Calu3 (cell line): ENCODE measurements at regions not wholly inside any gene's neighbourhood (a gene's known extent, or its start where the extent isn't known, plus 50 kb on each side); places are given as distances from the start of the nearest gene placed in this dataset.

Experiments used
- BruUV-seq: library from RNA; stranded (reverse); fragments of 400-500 nt; replicated peaks from 2 replicates; lab custom pipeline; 2021; lab: Mats Ljungman, UMichigan
- CTCF ChIA-PET: fragments of 300-600 bp; sonication (Branson Sonifier 250); formaldehyde crosslinking; loops from one replicate; lab custom pipeline; 2022; ENCODE audit warnings: antibody characterized with exemption; lab: Charles Lee
- DNase-seq: peaks from one replicate; pipeline ENCODE4 v3.0.0; 2022
- H3K27ac Mint-ChIP-seq: one replicate; pipeline ENCODE4 v1.8.0; 2022; ENCODE audit warnings: mixed read lengths; ENCODE audit not compliant: unreplicated experiment
- H3K27me3 Mint-ChIP-seq: one replicate; pipeline ENCODE4 v1.8.0; 2022; ENCODE audit warnings: mixed read lengths; ENCODE audit not compliant: unreplicated experiment
- H3K36me3 Mint-ChIP-seq: one replicate; pipeline ENCODE4 v1.8.0; 2022; ENCODE audit warnings: mild to moderate bottlenecking, moderate library complexity, mixed read lengths; ENCODE audit not compliant: insufficient read depth, unreplicated experiment
- H3K4me1 Mint-ChIP-seq: one replicate; pipeline ENCODE4 v1.8.0; 2022; ENCODE audit warnings: mild to moderate bottlenecking, low read depth, mixed read lengths; ENCODE audit not compliant: unreplicated experiment
- H3K4me3 Mint-ChIP-seq: one replicate; pipeline ENCODE4 v1.8.0; 2022; ENCODE audit warnings: mild to moderate bottlenecking, low read depth, moderate library complexity, mixed read lengths; ENCODE audit not compliant: unreplicated experiment
- H3K9me3 Mint-ChIP-seq: one replicate; pipeline ENCODE4 v1.8.0; 2022; ENCODE audit warnings: low read depth, mixed read lengths; ENCODE audit not compliant: unreplicated experiment
- intact Hi-C: fragments of 100-400 bp; cut with micrococcal nuclease; formaldehyde crosslinking; loops from one replicate; pipeline ENCODE4 v1.10.0; 2022; ENCODE audit not compliant: unreplicated experiment
- TF ChIP-seq, protein P1 (sequence below): fragments of 200-600 bp; IDR thresholded peaks from one replicate; pipeline ENCODE4 v1.8.0; 2022; ENCODE audit warnings: antibody characterized with exemption; ENCODE audit not compliant: unreplicated experiment

GRCh38 chr18:995629-996028 lies 91.0 kb downstream of the ADCYAP1 start:
- Mint-ChIP-seq H3K4me3 (no peak overlapping the region), H3K36me3 (no peaks in the 10 kb centered on the region), H3K27me3 (peaks cover 10% of the 10 kb centered on the region), H3K27ac (no peak overlapping the region), H3K4me1 (no peaks in the 10 kb centered on the region), H3K9me3 (peaks cover 11% of the 10 kb centered on the region)
- no TSS peak for BruUV-seq
- TF ChIP-seq, protein P1, sequence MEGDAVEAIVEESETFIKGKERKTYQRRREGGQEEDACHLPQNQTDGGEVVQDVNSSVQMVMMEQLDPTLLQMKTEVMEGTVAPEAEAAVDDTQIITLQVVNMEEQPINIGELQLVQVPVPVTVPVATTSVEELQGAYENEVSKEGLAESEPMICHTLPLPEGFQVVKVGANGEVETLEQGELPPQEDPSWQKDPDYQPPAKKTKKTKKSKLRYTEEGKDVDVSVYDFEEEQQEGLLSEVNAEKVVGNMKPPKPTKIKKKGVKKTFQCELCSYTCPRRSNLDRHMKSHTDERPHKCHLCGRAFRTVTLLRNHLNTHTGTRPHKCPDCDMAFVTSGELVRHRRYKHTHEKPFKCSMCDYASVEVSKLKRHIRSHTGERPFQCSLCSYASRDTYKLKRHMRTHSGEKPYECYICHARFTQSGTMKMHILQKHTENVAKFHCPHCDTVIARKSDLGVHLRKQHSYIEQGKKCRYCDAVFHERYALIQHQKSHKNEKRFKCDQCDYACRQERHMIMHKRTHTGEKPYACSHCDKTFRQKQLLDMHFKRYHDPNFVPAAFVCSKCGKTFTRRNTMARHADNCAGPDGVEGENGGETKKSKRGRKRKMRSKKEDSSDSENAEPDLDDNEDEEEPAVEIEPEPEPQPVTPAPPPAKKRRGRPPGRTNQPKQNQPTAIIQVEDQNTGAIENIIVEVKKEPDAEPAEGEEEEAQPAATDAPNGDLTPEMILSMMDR, result no peak
- CTCF ChIA-PET, result no interaction called here
- intact Hi-C loops, result no loop called here
- no peak for DNase-seq

DNA sequence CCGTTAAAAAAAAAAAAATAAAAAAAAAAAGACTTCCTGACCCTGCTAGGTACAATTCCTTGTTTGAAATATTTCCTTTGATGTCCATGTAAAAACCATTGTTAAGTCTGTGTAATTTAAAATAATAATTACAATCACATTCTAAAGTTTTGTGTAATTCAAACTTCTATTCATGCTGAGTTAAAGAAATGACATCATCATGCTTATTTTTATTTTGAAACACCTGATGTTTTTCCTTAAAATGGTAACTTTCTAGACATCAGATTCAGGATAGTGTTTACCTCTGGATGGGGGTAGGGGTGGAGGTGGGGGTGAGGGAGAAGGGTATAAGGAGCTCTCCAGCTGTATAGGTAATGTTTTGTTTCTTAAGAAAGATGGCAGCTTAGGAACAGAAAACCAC lies 92.8 kb downstream of the ADCYAP1 start:
- DNase-seq, result no peak
- intact Hi-C loops, result no loop called here
- TF ChIP-seq, protein P1, result no peak
- peaks cover 9% of the 10 kb centered on the region for H3K27me3 Mint-ChIP-seq
- H3K9me3 Mint-ChIP-seq, result peaks cover 9% of the 10 kb centered on the region
- H3K36me3 Mint-ChIP-seq, result no peaks in the 10 kb centered on the region
- H3K4me1 Mint-ChIP-seq, result no peaks in the 10 kb centered on the region
- CTCF ChIA-PET, result no interaction called here
- no peak overlapping the region for H3K27ac Mint-ChIP-seq
- H3K4me3 Mint-ChIP-seq, result no peak overlapping the region
- no TSS peak for BruUV-seq

DNA sequence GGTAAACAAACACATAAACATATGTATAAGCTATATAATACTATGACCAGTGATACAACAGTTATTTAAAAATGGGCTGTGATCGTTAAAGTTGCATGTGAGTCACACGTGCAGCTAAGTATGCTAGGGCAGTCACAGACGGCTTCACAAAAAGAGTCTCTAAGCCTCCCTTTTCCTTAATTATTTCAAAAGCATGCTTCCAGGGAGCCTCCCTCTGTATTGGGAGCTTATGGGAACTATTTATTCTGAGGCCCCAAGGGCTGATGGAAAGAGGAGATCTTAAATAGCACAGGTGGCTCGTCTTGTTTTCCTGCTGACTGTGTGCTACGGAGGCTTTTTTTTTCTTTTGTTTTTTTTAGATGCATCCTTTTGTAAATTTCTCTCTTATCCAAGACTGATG lies 94.3 kb downstream of the ADCYAP1 start:
- peaks cover 10% of the 10 kb centered on the region for H3K9me3 Mint-ChIP-seq
- no peak overlapping the region for H3K27ac Mint-ChIP-seq
- DNase-seq, result no peak
- TF ChIP-seq, protein P1, result no peak
- no peaks in the 10 kb centered on the region for H3K36me3 Mint-ChIP-seq
- CTCF ChIA-PET, result no interaction called here
- no peak overlapping the region for H3K4me3 Mint-ChIP-seq
- BruUV-seq, result no TSS peak
- peaks cover 9% of the 10 kb centered on the region for H3K27me3 Mint-ChIP-seq
- intact Hi-C loops, result no loop called here
- H3K4me1 Mint-ChIP-seq, result no peaks in the 10 kb centered on the region

GRCh38 chr18:1002653-1003178 lies 98.0 kb downstream of the ADCYAP1 start:
- CTCF ChIA-PET, result no interaction called here
- no peak overlapping the region for H3K27ac Mint-ChIP-seq
- no TSS peak for BruUV-seq
- peaks cover 9% of the 10 kb centered on the region for H3K27me3 Mint-ChIP-seq
- TF ChIP-seq, protein P1, result no peak
- no peaks in the 10 kb centered on the region for H3K36me3 Mint-ChIP-seq
- no peak for DNase-seq
- peaks cover 8% of the 10 kb centered on the region for H3K9me3 Mint-ChIP-seq
- no peaks in the 10 kb centered on the region for H3K4me1 Mint-ChIP-seq
- intact Hi-C loops, result no loop called here
- H3K4me3 Mint-ChIP-seq, result no peak overlapping the region
